HCT116 (cell line): ENCODE measurements at regions not wholly inside any gene's neighbourhood (a gene's known extent, or its start where the extent isn't known, plus 50 kb on each side); places are given as distances from the start of the nearest gene placed in this dataset.

Experiments
- ATAC-seq: fragments of 200-7000 bp; cut with Tn5 transposase; 2 replicates; pipeline ENCODE4 v1.9.1; 2020; ENCODE audit warnings: mild to moderate bottlenecking, moderate library complexity
- BruUV-seq: library from RNA; stranded (reverse); fragments of 400-500 nt; replicated peaks from 2 replicates; lab custom pipeline; 2021; lab: Mats Ljungman, UMichigan
- CTCF ChIA-PET: fragments of 300-600 bp; sonication (Branson Sonifier 250); formaldehyde crosslinking; loops from one replicate; lab custom pipeline; 2021; ENCODE audit warnings: antibody characterized with exemption; lab: Charles Lee
- POLR2A ChIA-PET: fragments of 300-600, 350-600 bp; sonication (Branson Sonifier 250); formaldehyde crosslinking; loops from one replicate; lab custom pipeline; 2021; ENCODE audit warnings: antibody characterized with exemption; lab: Charles Lee
- RAD21 ChIA-PET, 2 experiments: fragments of 300-600 bp; sonication (Branson Sonifier 250); formaldehyde crosslinking; loops; one replicate each; lab custom pipeline; 2023; ENCODE audit warnings: low total read pairs in 2 of 2; ENCODE audit not compliant: uncharacterized antibody in 2 of 2, unreplicated experiment in 2 of 2, low non-redundant PET in 1 of 2; lab: Charles Lee
- DNase-seq: peaks from one replicate; pipeline ENCODE4 v3.0.0-alpha.2; 2010; ENCODE audit warnings: low read depth, low spot score
- H2AFZ ChIP-seq: fragments of 200-600 bp; shearing (Covaris generic), sonication (generic); 2 replicates; pipeline ENCODE4 v1.6.1; 2017; ENCODE audit warnings: low read depth, mixed run types, mixed read lengths, antibody characterized with exemption, low read length; ENCODE audit not compliant: poor library complexity, severe bottlenecking
- H3K27ac ChIP-seq: 2 replicates; pipeline ENCODE4 v1.5.1; 2012; ENCODE audit warnings: low read depth, low read length
- H3K27me3 ChIP-seq: fragments of 200-600 bp; sonication (generic); 2 replicates; pipeline ENCODE4 v1.6.1; 2016; ENCODE audit warnings: mixed run types, low read length, mixed read lengths; ENCODE audit not compliant: insufficient read depth
- H3K36me3 ChIP-seq, 2 experiments: fragments of 200-500 bp in 1 of 2; fragments of 200-600 bp in 1 of 2; sonication (Bioruptor generic) in 1 of 2; sonication (generic) in 1 of 2; 2 replicates each; pipeline versions ENCODE4 v1.5.1 to v1.6.1; 2014 to 2016; ENCODE audit warnings: low read length in 2 of 2, inconsistent platforms in 1 of 2, mixed read lengths in 1 of 2, mixed run types in 1 of 2; ENCODE audit not compliant: insufficient read depth in 2 of 2, control insufficient read depth in 1 of 2
- H3K4me1 ChIP-seq, 2 experiments: fragments of 200-600 bp in 1 of 2; sonication (generic) in 1 of 2; 2 replicates each; pipeline versions ENCODE4 v1.5.1 to v1.6.1; 2012 to 2017; ENCODE audit warnings: low read length in 2 of 2, inconsistent platforms in 1 of 2, mild to moderate bottlenecking in 1 of 2, mixed read lengths in 1 of 2, mixed run types in 1 of 2, moderate library complexity in 1 of 2; ENCODE audit not compliant: insufficient read depth in 2 of 2, control insufficient read depth in 1 of 2
- H3K4me2 ChIP-seq: fragments of 200-600 bp; sonication (generic); 2 replicates; pipeline ENCODE4 v1.6.1; 2017; ENCODE audit warnings: mixed run types, low read length, mixed read lengths
- H3K4me3 ChIP-seq, 2 experiments: fragments of 200-600 bp in 1 of 2; sonication (generic) in 1 of 2; replicated peaks in 1 of 2; 2 replicates each; pipeline ENCODE4 v1.5.1; 2011 to 2016; ENCODE audit warnings: low read length in 2 of 2, control low read depth in 1 of 2, low read depth in 1 of 2, mild to moderate bottlenecking in 1 of 2, mixed read lengths in 1 of 2, mixed run types in 1 of 2
- H3K79me2 ChIP-seq: fragments of 200-600 bp; sonication (generic); 2 replicates; pipeline ENCODE4 v1.6.1; 2017; ENCODE audit warnings: mild to moderate bottlenecking, mixed run types, low read length, moderate library complexity, mixed read lengths; ENCODE audit not compliant: insufficient read depth
- H3K9ac ChIP-seq: fragments of 200-600 bp; sonication (generic); 2 replicates; pipeline ENCODE4 v1.6.1; 2016; ENCODE audit warnings: low read length, mixed read lengths
- H3K9me2 ChIP-seq: fragments of 200-600 bp; sonication (generic), shearing (Covaris generic); 2 replicates; pipeline ENCODE4 v1.6.1; 2017; ENCODE audit warnings: mixed run types, mild to moderate bottlenecking, moderate library complexity; ENCODE audit not compliant: insufficient read depth
- H3K9me3 ChIP-seq, 2 experiments: fragments of 200-500 bp in 1 of 2; fragments of 200-600 bp in 1 of 2; sonication (Bioruptor generic) in 1 of 2; sonication (generic) in 1 of 2; 2 replicates each; pipeline ENCODE4 v1.6.1; 2014 to 2017; ENCODE audit warnings: low read length in 2 of 2, mixed read lengths in 2 of 2, inconsistent platforms in 1 of 2, low read depth in 1 of 2, mild to moderate bottlenecking in 1 of 2, mixed run types in 1 of 2, moderate library complexity in 1 of 2; ENCODE audit not compliant: control insufficient read depth in 1 of 2, insufficient read depth in 1 of 2
- H4K20me1 ChIP-seq: fragments of 200-600 bp; sonication (generic), shearing (Covaris generic); 2 replicates; pipeline ENCODE4 v1.6.1; 2017; ENCODE audit warnings: mixed run types, mild to moderate bottlenecking, moderate library complexity; ENCODE audit not compliant: insufficient read depth
- CEBPB ChIP-seq: IDR thresholded peaks from 2 replicates; pipeline ENCODE4 v1.6.1; 2012; ENCODE audit warnings: low read depth
- EGR1 ChIP-seq: IDR thresholded peaks from 2 replicates; pipeline ENCODE4 v1.6.1; 2012; ENCODE audit warnings: low read depth
- ELF1 ChIP-seq: IDR thresholded peaks from 2 replicates; pipeline ENCODE4 v1.6.1; 2012; ENCODE audit warnings: low read depth, borderline replicate concordance
- EZH2 ChIP-seq: fragments of 200-600 bp; sonication (generic); IDR thresholded peaks from 2 replicates; pipeline ENCODE4 v1.6.1; 2017; ENCODE audit warnings: antibody characterized with exemption, mixed run types
- EZH2phosphoT487 ChIP-seq: fragments of 200-600 bp; IDR thresholded peaks from 2 replicates; pipeline ENCODE4 v1.6.1; 2018; ENCODE audit warnings: antibody characterized with exemption, borderline replicate concordance
- FOSL1 ChIP-seq: IDR thresholded peaks from 2 replicates; pipeline ENCODE4 v1.6.1; 2012; ENCODE audit warnings: low read depth
- JUND ChIP-seq: IDR thresholded peaks from 2 replicates; pipeline ENCODE4 v1.6.1; 2012
- MAX ChIP-seq: IDR thresholded peaks from 2 replicates; pipeline ENCODE4 v1.6.1; 2012
- POLR2A ChIP-seq: IDR thresholded peaks from 2 replicates; pipeline ENCODE4 v1.7.0; 2011; ENCODE audit warnings: borderline replicate concordance; ENCODE audit not compliant: insufficient read depth, insufficient read length; ENCODE audit errors: extremely low read depth
- POLR2AphosphoS5 ChIP-seq: IDR thresholded peaks from 2 replicates; pipeline ENCODE4 v1.6.1; 2011; ENCODE audit warnings: mild to moderate bottlenecking, low read depth, low read length, moderate library complexity
- SIN3A ChIP-seq: IDR thresholded peaks from 2 replicates; pipeline ENCODE4 v1.6.1; 2012; ENCODE audit warnings: low read depth
- YY1 ChIP-seq: IDR thresholded peaks from 2 replicates; pipeline ENCODE4 v1.6.1; 2011; ENCODE audit warnings: low read length, low read depth, moderate library complexity, mild to moderate bottlenecking; ENCODE audit not compliant: insufficient replicate concordance; ENCODE audit errors: extremely low read depth
- ZFX ChIP-seq: fragments of 450-650 bp; IDR thresholded peaks from 2 replicates; pipeline ENCODE4 v1.6.1; 2017
- intact Hi-C: fragments of 100-400 bp; cut with micrococcal nuclease; formaldehyde crosslinking; loops from 2 replicates; pipeline ENCODE4 v1.10.0; 2022
- TF ChIP-seq, protein P1 (sequence below): IDR thresholded peaks from 2 replicates; pipeline ENCODE4 v1.6.1; 2011; ENCODE audit warnings: mild to moderate bottlenecking, low read length, moderate library complexity; ENCODE audit not compliant: insufficient replicate concordance; ENCODE audit errors: extremely low read depth
- TF ChIP-seq, protein P2 (sequence below): IDR thresholded peaks from 2 replicates; pipeline ENCODE4 v1.6.1; 2012; ENCODE audit warnings: low read depth

DNA sequence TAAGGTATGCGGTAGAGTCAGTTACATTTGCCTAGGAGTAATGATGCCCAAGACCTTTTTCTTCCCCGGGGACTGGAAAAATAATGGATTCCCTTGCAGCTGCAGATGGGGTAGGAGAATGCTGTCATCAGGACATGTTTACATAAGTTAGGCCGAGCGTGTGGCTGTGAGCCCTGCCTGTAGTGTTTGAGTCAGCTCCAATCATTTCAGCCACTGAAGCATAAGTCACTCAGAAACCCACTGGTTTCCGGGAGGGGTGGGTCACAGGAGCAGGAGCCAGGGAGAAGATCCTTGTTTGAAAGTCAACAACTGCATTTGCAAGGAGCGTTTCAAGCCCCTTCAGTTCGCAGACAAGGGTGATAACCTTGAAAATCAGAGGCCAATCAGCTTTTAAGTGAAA is 562.3 kb downstream of the MCTP2 start (continued):
- TF ChIP-seq ELF1 (no peak), YY1 (no peak)

GRCh38 chr15:94804613-94805012 is 573.3 kb downstream of the MCTP2 start:
- no peak overlapping the region for H3K9ac ChIP-seq
- intact Hi-C loops, result no loop called here
- H3K79me2 ChIP-seq, result no peaks in the 10 kb centered on the region
- POLR2A ChIA-PET, result no interaction called here
- no peak overlapping the region for H3K4me3 ChIP-seq
- ATAC-seq, result no peak
- DNase-seq, result no peak
- no peaks in the 10 kb centered on the region; the same call in 1 of the 2 replicates for H4K20me1 ChIP-seq
- no peaks in the 10 kb centered on the region for H3K4me1 ChIP-seq
- TF ChIP-seq EZH2, result no peak
- TF ChIP-seq FOSL1, result no peak
- TF ChIP-seq EGR1, result no peak
- no peak for TF ChIP-seq MAX
- TF ChIP-seq, protein P1, sequence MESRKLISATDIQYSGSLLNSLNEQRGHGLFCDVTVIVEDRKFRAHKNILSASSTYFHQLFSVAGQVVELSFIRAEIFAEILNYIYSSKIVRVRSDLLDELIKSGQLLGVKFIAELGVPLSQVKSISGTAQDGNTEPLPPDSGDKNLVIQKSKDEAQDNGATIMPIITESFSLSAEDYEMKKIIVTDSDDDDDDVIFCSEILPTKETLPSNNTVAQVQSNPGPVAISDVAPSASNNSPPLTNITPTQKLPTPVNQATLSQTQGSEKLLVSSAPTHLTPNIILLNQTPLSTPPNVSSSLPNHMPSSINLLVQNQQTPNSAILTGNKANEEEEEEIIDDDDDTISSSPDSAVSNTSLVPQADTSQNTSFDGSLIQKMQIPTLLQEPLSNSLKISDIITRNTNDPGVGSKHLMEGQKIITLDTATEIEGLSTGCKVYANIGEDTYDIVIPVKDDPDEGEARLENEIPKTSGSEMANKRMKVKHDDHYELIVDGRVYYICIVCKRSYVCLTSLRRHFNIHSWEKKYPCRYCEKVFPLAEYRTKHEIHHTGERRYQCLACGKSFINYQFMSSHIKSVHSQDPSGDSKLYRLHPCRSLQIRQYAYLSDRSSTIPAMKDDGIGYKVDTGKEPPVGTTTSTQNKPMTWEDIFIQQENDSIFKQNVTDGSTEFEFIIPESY, result no peak
- no peak for TF ChIP-seq ZFX
- no peak for TF ChIP-seq POLR2A
- TF ChIP-seq JUND, result no peak
- TF ChIP-seq SIN3A, result no peak
- TF ChIP-seq POLR2AphosphoS5, result no peak
- no peak for TF ChIP-seq CEBPB
- no peak for TF ChIP-seq EZH2phosphoT487
- TF ChIP-seq, protein P2, sequence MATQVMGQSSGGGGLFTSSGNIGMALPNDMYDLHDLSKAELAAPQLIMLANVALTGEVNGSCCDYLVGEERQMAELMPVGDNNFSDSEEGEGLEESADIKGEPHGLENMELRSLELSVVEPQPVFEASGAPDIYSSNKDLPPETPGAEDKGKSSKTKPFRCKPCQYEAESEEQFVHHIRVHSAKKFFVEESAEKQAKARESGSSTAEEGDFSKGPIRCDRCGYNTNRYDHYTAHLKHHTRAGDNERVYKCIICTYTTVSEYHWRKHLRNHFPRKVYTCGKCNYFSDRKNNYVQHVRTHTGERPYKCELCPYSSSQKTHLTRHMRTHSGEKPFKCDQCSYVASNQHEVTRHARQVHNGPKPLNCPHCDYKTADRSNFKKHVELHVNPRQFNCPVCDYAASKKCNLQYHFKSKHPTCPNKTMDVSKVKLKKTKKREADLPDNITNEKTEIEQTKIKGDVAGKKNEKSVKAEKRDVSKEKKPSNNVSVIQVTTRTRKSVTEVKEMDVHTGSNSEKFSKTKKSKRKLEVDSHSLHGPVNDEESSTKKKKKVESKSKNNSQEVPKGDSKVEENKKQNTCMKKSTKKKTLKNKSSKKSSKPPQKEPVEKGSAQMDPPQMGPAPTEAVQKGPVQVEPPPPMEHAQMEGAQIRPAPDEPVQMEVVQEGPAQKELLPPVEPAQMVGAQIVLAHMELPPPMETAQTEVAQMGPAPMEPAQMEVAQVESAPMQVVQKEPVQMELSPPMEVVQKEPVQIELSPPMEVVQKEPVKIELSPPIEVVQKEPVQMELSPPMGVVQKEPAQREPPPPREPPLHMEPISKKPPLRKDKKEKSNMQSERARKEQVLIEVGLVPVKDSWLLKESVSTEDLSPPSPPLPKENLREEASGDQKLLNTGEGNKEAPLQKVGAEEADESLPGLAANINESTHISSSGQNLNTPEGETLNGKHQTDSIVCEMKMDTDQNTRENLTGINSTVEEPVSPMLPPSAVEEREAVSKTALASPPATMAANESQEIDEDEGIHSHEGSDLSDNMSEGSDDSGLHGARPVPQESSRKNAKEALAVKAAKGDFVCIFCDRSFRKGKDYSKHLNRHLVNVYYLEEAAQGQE, result no peak
- peaks cover 0 to 7% of the 10 kb centered on the region in 2 experiments; a peak in 1 of 4 replicates for H3K9me3 ChIP-seq
- no peaks in the 10 kb centered on the region for H3K9me2 ChIP-seq
- RAD21 ChIA-PET, result no interaction called here
- H3K36me3 ChIP-seq, result no peaks in the 10 kb centered on the region
- no peaks in the 10 kb centered on the region for H3K27me3 ChIP-seq
- H2AFZ ChIP-seq, result no peak overlapping the region
- H3K27ac ChIP-seq, result no peak overlapping the region
- BruUV-seq, result no TSS peak
- CTCF ChIA-PET, result no interaction called here
- no peak overlapping the region for H3K4me2 ChIP-seq
